Neural cell (in vitro differentiated cells): ENCODE measurements at regions not wholly inside any gene's neighbourhood (a gene's known extent, or its start where the extent isn't known, plus 50 kb on each side); places are given as distances from the start of the nearest gene placed in this dataset.

Source experiments
- EP300 ChIP-seq: fragments of 450-650 bp; conservative IDR thresholded peaks from 2 replicates; pipeline ENCODE4 v1.6.1; 2014; ENCODE audit warnings: antibody characterized with exemption, mild to moderate bottlenecking, moderate library complexity; ENCODE audit not compliant: poor library complexity, severe bottlenecking
- EZH2 ChIP-seq: fragments of 200-600, 300-800 bp; shearing (Covaris generic), sonication (generic); IDR thresholded peaks from 2 replicates; pipeline ENCODE4 v1.6.1; 2014; ENCODE audit warnings: antibody characterized with exemption, low read length, borderline replicate concordance, mild to moderate bottlenecking; ENCODE audit not compliant: insufficient read depth, poor library complexity, severe bottlenecking
- TAF1 ChIP-seq: IDR thresholded peaks from 2 replicates; pipeline ENCODE4 v1.6.1; 2012; ENCODE audit warnings: low read depth
- TF ChIP-seq, protein P1 (sequence below): fragments of 450-650 bp; IDR thresholded peaks from 2 replicates; pipeline ENCODE4 v1.5.1; 2014; ENCODE audit warnings: antibody characterized with exemption, mild to moderate bottlenecking, moderate library complexity; ENCODE audit not compliant: poor library complexity, severe bottlenecking

DNA sequence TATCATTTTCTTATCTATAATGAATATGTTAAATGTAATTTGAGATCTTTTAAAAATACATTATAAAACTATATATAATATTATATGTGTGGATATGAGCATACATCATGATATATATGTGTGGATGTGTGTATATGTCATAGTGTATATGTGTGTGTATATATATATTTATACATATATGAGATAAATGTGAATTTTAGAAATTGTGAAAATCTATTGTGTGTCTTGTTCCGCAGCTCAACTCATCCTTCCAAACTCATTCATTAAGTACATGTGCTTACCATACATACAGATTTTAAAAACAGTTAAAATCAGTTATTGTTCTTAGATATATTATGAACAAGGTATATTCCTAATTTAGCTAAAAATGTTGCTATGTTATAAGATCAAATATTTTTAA lies 435.2 kb upstream of the MIR17HG start:
- TF ChIP-seq EZH2 = no peak
- TF ChIP-seq, protein P1, sequence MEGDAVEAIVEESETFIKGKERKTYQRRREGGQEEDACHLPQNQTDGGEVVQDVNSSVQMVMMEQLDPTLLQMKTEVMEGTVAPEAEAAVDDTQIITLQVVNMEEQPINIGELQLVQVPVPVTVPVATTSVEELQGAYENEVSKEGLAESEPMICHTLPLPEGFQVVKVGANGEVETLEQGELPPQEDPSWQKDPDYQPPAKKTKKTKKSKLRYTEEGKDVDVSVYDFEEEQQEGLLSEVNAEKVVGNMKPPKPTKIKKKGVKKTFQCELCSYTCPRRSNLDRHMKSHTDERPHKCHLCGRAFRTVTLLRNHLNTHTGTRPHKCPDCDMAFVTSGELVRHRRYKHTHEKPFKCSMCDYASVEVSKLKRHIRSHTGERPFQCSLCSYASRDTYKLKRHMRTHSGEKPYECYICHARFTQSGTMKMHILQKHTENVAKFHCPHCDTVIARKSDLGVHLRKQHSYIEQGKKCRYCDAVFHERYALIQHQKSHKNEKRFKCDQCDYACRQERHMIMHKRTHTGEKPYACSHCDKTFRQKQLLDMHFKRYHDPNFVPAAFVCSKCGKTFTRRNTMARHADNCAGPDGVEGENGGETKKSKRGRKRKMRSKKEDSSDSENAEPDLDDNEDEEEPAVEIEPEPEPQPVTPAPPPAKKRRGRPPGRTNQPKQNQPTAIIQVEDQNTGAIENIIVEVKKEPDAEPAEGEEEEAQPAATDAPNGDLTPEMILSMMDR = no peak
- TF ChIP-seq EP300 = no peak
- TF ChIP-seq TAF1 = no peak
